PC-9 (cell line): ENCODE measurements at regions not wholly inside any gene's neighbourhood (a gene's known extent, or its start where the extent isn't known, plus 50 kb on each side); places are given as distances from the start of the nearest gene placed in this dataset.

Source experiments
- BruUV-seq: library from RNA; stranded (reverse); fragments of 400-500 nt; replicated peaks from 2 replicates; lab custom pipeline; 2021; lab: Mats Ljungman, UMichigan
- CTCF ChIA-PET: fragments of 300-600 bp; sonication (Branson Sonifier 250); formaldehyde crosslinking; loops from one replicate; lab custom pipeline; 2022; ENCODE audit warnings: antibody characterized with exemption; lab: Charles Lee
- POLR2A ChIA-PET: fragments of 300-600 bp; sonication (Branson Sonifier 250); formaldehyde crosslinking; loops from one replicate; lab custom pipeline; 2022; ENCODE audit warnings: antibody characterized with exemption; ENCODE audit not compliant: unreplicated experiment; lab: Charles Lee
- DNase-seq, 2 experiments: peaks; one replicate each; pipeline versions ENCODE4 v3.0.0 to v3.0.0-alpha.2; 2015 to 2022; ENCODE audit warnings: mixed read lengths in 1 of 2
- H2AFZ ChIP-seq: fragments of 200-600 bp; sonication (generic); 2 replicates; pipeline ENCODE4 v1.8.1; 2017; ENCODE audit warnings: antibody characterized with exemption
- H3F3A ChIP-seq: fragments of 200-600 bp; sonication (generic); 2 replicates; pipeline ENCODE4 v1.8.1; 2017; ENCODE audit warnings: antibody characterized with exemption, mild to moderate bottlenecking, low read depth; ENCODE audit not compliant: insufficient read depth
- H3K27ac ChIP-seq: fragments of 200-600 bp; sonication (generic); 2 replicates; pipeline ENCODE4 v1.6.1; 2016; ENCODE audit warnings: mixed run types
- H3K27me3 ChIP-seq: fragments of 200-600 bp; sonication (generic); 2 replicates; pipeline ENCODE4 v1.6.1; 2016; ENCODE audit warnings: low read depth, mixed run types; ENCODE audit not compliant: insufficient read depth
- H3K36me3 ChIP-seq: fragments of 200-600 bp; sonication (generic); 2 replicates; pipeline ENCODE4 v1.6.1; 2016; ENCODE audit warnings: low read depth, mixed run types
- H3K4me1 ChIP-seq: fragments of 200-600 bp; sonication (generic); replicated peaks from 2 replicates; pipeline ENCODE4 v1.6.1; 2016; ENCODE audit warnings: mixed run types; ENCODE audit not compliant: insufficient read depth
- H3K4me2 ChIP-seq: fragments of 200-600 bp; sonication (generic); 2 replicates; pipeline ENCODE4 v1.6.1; 2017; ENCODE audit warnings: mixed run types
- H3K4me3 ChIP-seq: fragments of 200-600 bp; sonication (generic); 2 replicates; pipeline ENCODE4 v1.6.1; 2016; ENCODE audit warnings: mixed run types
- H3K79me2 ChIP-seq: fragments of 200-600 bp; sonication (generic); 2 replicates; pipeline ENCODE4 v1.6.1; 2017; ENCODE audit warnings: low read depth, mixed run types
- H3K9me2 ChIP-seq: fragments of 200-600 bp; sonication (generic); 2 replicates; pipeline ENCODE4 v1.8.1; 2017; ENCODE audit warnings: mild to moderate bottlenecking; ENCODE audit not compliant: insufficient read depth
- H3K9me3 ChIP-seq: fragments of 200-600 bp; sonication (generic); 2 replicates; pipeline ENCODE4 v1.8.1; 2016; ENCODE audit warnings: low read depth; ENCODE audit not compliant: insufficient read depth
- H4K20me1 ChIP-seq: fragments of 200-600 bp; sonication (generic); 2 replicates; pipeline ENCODE4 v1.8.1; 2017; ENCODE audit not compliant: insufficient read depth
- EZH2 ChIP-seq: fragments of 200-600 bp; sonication (generic); IDR thresholded peaks from 2 replicates; pipeline ENCODE4 v1.8.0; 2017; ENCODE audit warnings: antibody characterized with exemption, low read depth
- intact Hi-C: fragments of 100-400 bp; cut with micrococcal nuclease; formaldehyde crosslinking; loops from one replicate; pipeline ENCODE4 v1.10.0; 2022; ENCODE audit not compliant: unreplicated experiment
- TF ChIP-seq, protein P1 (sequence below): fragments of 200-600 bp; sonication (generic); conservative IDR thresholded peaks from 2 replicates; pipeline ENCODE4 v1.6.1; 2017; ENCODE audit warnings: mixed run types, antibody characterized with exemption, mild to moderate bottlenecking, moderate library complexity

DNA sequence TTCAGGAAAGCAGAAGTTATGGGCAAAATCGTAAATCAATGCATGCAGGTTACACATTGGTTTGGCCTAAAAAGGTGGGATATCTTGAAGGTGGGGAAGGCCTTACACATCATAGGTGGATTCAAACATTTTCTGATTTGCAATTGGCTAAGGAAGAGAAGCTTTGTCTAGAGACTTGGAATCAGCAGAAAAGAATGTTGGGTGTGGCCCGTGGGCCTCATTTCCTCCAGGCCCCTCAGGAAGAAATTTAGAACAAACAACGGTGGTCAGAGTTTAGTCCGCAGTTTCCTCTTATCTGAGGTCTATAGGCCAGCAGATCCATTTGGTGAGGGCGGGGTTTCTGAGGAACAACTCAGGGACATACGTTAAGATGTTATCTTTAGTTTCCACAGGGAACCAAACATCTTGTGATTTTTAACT is 50.9 kb upstream of the AFF3 start:
- Histone ChIP-seq H3K27me3 (peaks cover 99% of the 10 kb centered on the region), H3K4me3 (no peak overlapping the region), H3K4me2 (no peak overlapping the region), H3K27ac (no peak overlapping the region), H3K4me1 (no peaks in the 10 kb centered on the region), H3K9me2 (no peaks in the 10 kb centered on the region), H3K36me3 (no peaks in the 10 kb centered on the region), H3K79me2 (no peaks in the 10 kb centered on the region), H2AFZ (no peak overlapping the region), H3K9me3 (no peaks in the 10 kb centered on the region), H4K20me1 (no peaks in the 10 kb centered on the region), H3F3A (no peaks in the 10 kb centered on the region)
- TF ChIP-seq EZH2, result no peak
- TF ChIP-seq, protein P1, sequence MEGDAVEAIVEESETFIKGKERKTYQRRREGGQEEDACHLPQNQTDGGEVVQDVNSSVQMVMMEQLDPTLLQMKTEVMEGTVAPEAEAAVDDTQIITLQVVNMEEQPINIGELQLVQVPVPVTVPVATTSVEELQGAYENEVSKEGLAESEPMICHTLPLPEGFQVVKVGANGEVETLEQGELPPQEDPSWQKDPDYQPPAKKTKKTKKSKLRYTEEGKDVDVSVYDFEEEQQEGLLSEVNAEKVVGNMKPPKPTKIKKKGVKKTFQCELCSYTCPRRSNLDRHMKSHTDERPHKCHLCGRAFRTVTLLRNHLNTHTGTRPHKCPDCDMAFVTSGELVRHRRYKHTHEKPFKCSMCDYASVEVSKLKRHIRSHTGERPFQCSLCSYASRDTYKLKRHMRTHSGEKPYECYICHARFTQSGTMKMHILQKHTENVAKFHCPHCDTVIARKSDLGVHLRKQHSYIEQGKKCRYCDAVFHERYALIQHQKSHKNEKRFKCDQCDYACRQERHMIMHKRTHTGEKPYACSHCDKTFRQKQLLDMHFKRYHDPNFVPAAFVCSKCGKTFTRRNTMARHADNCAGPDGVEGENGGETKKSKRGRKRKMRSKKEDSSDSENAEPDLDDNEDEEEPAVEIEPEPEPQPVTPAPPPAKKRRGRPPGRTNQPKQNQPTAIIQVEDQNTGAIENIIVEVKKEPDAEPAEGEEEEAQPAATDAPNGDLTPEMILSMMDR, result no peak
- peak in 1 of 2 experiments; percentile 23 for DNase-seq
- intact Hi-C loops, result no loop called here
- CTCF ChIA-PET, result no interaction called here
- POLR2A ChIA-PET, result no interaction called here
- no TSS peak for BruUV-seq

DNA sequence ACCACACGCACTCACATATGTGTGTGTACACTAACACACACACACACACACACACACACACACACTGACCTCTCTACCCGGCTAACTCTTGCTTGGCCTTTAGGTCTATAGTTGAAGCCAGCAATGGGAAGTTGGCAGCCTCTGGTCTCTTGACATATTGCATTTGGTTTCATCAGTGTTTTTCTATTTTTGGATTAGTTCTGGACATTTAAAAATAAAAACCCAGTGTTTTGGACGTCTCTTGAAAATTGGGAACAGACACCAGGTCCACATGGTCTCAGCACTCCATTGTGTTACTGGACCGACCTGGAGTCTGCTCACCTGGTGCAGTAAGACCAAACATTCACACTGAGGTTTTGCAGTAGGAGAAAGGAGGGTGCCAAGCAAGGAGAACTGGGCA is 50.4 kb upstream of the AFF3 start:
- H3K9me3 ChIP-seq, result no peaks in the 10 kb centered on the region
- H3K9me2 ChIP-seq, result no peaks in the 10 kb centered on the region
- no peaks in the 10 kb centered on the region for H4K20me1 ChIP-seq
- no peaks in the 10 kb centered on the region for H3K79me2 ChIP-seq
- ChIA-PET CTCF (no interaction called here), POLR2A (no interaction called here)
- H3K27me3 ChIP-seq, result peaks cover 99% of the 10 kb centered on the region
- no peak overlapping the region for H3K27ac ChIP-seq
- TF ChIP-seq EZH2, result no peak
- TF ChIP-seq, protein P1, result no peak
- intact Hi-C loops, result no loop called here
- no peak overlapping the region for H2AFZ ChIP-seq
- no peaks in the 10 kb centered on the region for H3F3A ChIP-seq
- no peaks in the 10 kb centered on the region for H3K36me3 ChIP-seq
- H3K4me1 ChIP-seq, result no peaks in the 10 kb centered on the region
- H3K4me3 ChIP-seq, result no peak overlapping the region
- DNase-seq, result peak in 1 of 2 experiments; percentile 16
- no peak overlapping the region for H3K4me2 ChIP-seq
- no TSS peak for BruUV-seq

DNA sequence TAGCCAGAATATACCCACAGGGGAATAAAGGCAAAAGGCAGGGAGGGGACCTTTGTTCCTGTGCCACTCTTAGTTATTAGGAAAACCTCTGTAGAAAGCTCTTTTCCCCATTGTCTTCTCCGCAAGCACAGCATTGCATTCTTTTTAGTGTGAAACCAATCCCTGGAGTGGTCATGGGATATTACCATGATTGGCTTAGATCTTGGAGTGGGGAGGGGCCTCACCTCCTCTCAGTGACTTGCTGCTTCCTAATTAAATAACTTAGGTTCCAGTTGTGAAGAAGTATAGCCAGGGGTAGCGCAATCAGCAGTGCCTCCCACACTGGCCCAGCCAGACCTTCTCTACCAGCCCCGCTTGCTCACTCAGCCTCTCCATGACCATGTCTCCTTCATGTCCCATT is 49.9 kb upstream of the AFF3 start:
- Histone ChIP-seq H3K9me2 (no peaks in the 10 kb centered on the region), H3K4me3 (no peak overlapping the region), H3K4me2 (no peak overlapping the region), H2AFZ (no peak overlapping the region), H3K4me1 (no peaks in the 10 kb centered on the region), H3K27me3 (peaks cover 99% of the 10 kb centered on the region), H3K27ac (no peak overlapping the region), H3F3A (no peaks in the 10 kb centered on the region), H3K36me3 (no peaks in the 10 kb centered on the region), H3K9me3 (no peaks in the 10 kb centered on the region), H4K20me1 (no peaks in the 10 kb centered on the region), H3K79me2 (no peaks in the 10 kb centered on the region)
- TF ChIP-seq, protein P1, result no peak
- TF ChIP-seq EZH2, result no peak
- no TSS peak for BruUV-seq
- intact Hi-C loops, result no loop called here
- peak in 1 of 2 experiments; percentile 4 for DNase-seq
- CTCF ChIA-PET, result no interaction called here
- POLR2A ChIA-PET, result no interaction called here
